RKO (cell line): ENCODE measurements at regions not wholly inside any gene's neighbourhood (a gene's known extent, or its start where the extent isn't known, plus 50 kb on each side); places are given as distances from the start of the nearest gene placed in this dataset.

ENCODE experiments used
- DNase-seq: peaks from one replicate; pipeline ENCODE4 v3.0.0-alpha.2; 2016; ENCODE audit warnings: low spot score

- no peak for DNase-seq
These were observed 52.6 kb upstream of the ESX1 start for GRCh38 chrX:104307341-104307740.

GRCh38 chrX:104306180-104306579 lies 51.4 kb upstream of the ESX1 start:
- DNase-seq: no peak
